Karpas-422 (cell line): ENCODE measurements at regions not wholly inside any gene's neighbourhood (a gene's known extent, or its start where the extent isn't known, plus 50 kb on each side); places are given as distances from the start of the nearest gene placed in this dataset.
A peak's percentile ranks its signal among the peaks of the same experiment; 100 is the strongest.

ENCODE experiments used
- DNase-seq: peaks from one replicate; pipeline ENCODE4 v3.0.0-alpha.2; 2015
- H2AFZ ChIP-seq: fragments of 200-600 bp; sonication (generic); 2 replicates; pipeline ENCODE4 v1.6.1; 2014; ENCODE audit warnings: antibody characterized with exemption, low read length, mixed read lengths
- H3K27ac ChIP-seq: fragments of 200-600 bp; sonication (generic); 2 replicates; pipeline ENCODE4 v1.5.1; 2014; ENCODE audit warnings: mild to moderate bottlenecking, low read length, moderate library complexity
- H3K27me3 ChIP-seq: fragments of 200-600 bp; sonication (generic); 2 replicates; pipeline ENCODE4 v1.6.1; 2014; ENCODE audit warnings: low read length, mixed read lengths
- H3K36me3 ChIP-seq: fragments of 200-600 bp; sonication (generic); 2 replicates; pipeline ENCODE4 v1.6.1; 2014; ENCODE audit warnings: low read length, mixed read lengths; ENCODE audit not compliant: insufficient read depth
- H3K4me1 ChIP-seq: fragments of 200-600 bp; sonication (generic); 2 replicates; pipeline ENCODE4 v1.6.1; 2014; ENCODE audit warnings: mild to moderate bottlenecking, low read length, mixed read lengths
- H3K4me2 ChIP-seq: fragments of 200-600 bp; sonication (generic); 2 replicates; pipeline ENCODE4 v1.6.1; 2014; ENCODE audit warnings: low read length, low read depth, mild to moderate bottlenecking; ENCODE audit not compliant: poor library complexity, severe bottlenecking
- H3K4me3 ChIP-seq: fragments of 200-600 bp; sonication (generic); 2 replicates; pipeline ENCODE4 v1.5.1; 2014; ENCODE audit warnings: mild to moderate bottlenecking, antibody characterized with exemption, low read length, mixed read lengths
- H3K79me2 ChIP-seq: fragments of 200-600 bp; sonication (generic); 2 replicates; pipeline ENCODE4 v1.6.1; 2014; ENCODE audit warnings: mild to moderate bottlenecking, low read length, mixed read lengths
- H3K9ac ChIP-seq: fragments of 200-600 bp; sonication (generic); 2 replicates; pipeline ENCODE4 v1.6.0; 2014; ENCODE audit warnings: low read length
- H3K9me2 ChIP-seq: fragments of 200-600 bp; sonication (generic), shearing (Covaris generic); replicated peaks from 2 replicates; pipeline ENCODE4 v1.6.0; 2014; ENCODE audit warnings: mild to moderate bottlenecking, low read length, moderate library complexity; ENCODE audit not compliant: insufficient read depth
- H3K9me3 ChIP-seq: fragments of 300-700, 200-600 bp; sonication (generic); 2 replicates; pipeline ENCODE4 v1.6.1; 2014; ENCODE audit warnings: low read length, mixed read lengths
- H4K20me1 ChIP-seq: fragments of 200-600 bp; sonication (generic); 2 replicates; pipeline ENCODE4 v1.6.1; 2014; ENCODE audit warnings: mild to moderate bottlenecking, antibody characterized with exemption, low read length, low read depth; ENCODE audit not compliant: insufficient read depth

- Histone ChIP-seq H3K4me3 (no peak overlapping the region), H3K36me3 (no peaks in the 10 kb centered on the region), H3K79me2 (no peaks in the 10 kb centered on the region), H3K9ac (no peak overlapping the region), H3K27ac (no peak overlapping the region), H4K20me1 (no peaks in the 10 kb centered on the region), H3K9me3 (peaks cover 2% of the 10 kb centered on the region; the same call in 1 of the 2 replicates), H3K9me2 (no peaks in the 10 kb centered on the region), H3K27me3 (no peaks in the 10 kb centered on the region), H2AFZ (no peak overlapping the region), H3K4me1 (no peaks in the 10 kb centered on the region), H3K4me2 (no peak overlapping the region)
- no peak for DNase-seq
Observed at GRCh38 chr7:136254148-136254547, 277.0 kb upstream of the MTPN start.

DNA sequence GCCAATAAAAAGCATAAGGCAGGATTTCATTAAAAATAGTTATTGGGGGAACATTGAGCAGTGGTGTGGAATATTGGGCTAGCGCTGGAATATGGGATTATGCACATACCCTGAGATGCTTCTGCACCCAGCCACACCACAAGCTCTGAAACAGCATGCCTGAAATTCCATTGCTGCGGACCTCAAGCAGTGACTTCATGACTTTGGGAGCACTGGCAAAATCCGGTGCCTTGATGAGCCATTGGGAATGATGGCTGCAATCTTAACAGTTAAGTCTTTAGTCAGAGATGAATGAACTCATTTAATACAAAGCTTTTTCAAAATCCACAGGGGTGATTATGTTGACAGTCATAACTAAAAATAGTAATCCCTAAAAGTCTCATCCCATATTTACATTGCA lies 274.7 kb upstream of the MTPN start:
- H3K4me2 ChIP-seq: no peak overlapping the region
- H3K79me2 ChIP-seq: no peaks in the 10 kb centered on the region
- H3K27me3 ChIP-seq: no peaks in the 10 kb centered on the region; the same call in 1 of the 2 replicates
- no peaks in the 10 kb centered on the region for H3K36me3 ChIP-seq
- no peak overlapping the region for H3K27ac ChIP-seq
- H3K4me3 ChIP-seq: no peak overlapping the region
- H3K9me2 ChIP-seq: no peaks in the 10 kb centered on the region
- no peak for DNase-seq
- H3K9me3 ChIP-seq: no peaks in the 10 kb centered on the region
- no peak overlapping the region for H3K9ac ChIP-seq
- H4K20me1 ChIP-seq: no peaks in the 10 kb centered on the region
- H3K4me1 ChIP-seq: no peaks in the 10 kb centered on the region
- no peak overlapping the region for H2AFZ ChIP-seq

- Histone ChIP-seq H3K4me1 (no peaks in the 10 kb centered on the region), H3K27me3 (no peaks in the 10 kb centered on the region; the same call in 1 of the 2 replicates), H3K27ac (no peak overlapping the region), H2AFZ (no peak overlapping the region), H3K4me2 (no peak overlapping the region), H3K79me2 (no peaks in the 10 kb centered on the region), H3K36me3 (no peaks in the 10 kb centered on the region), H4K20me1 (no peaks in the 10 kb centered on the region), H3K9ac (no peak overlapping the region), H3K9me2 (no peaks in the 10 kb centered on the region), H3K9me3 (no peaks in the 10 kb centered on the region), H3K4me3 (no peak overlapping the region)
- no peak for DNase-seq
Observed at GRCh38 chr7:136247211-136247610, 270.1 kb upstream of the MTPN start.

GRCh38 chr7:136245327-136246004 lies 268.3 kb upstream of the MTPN start:
- DNase-seq: no peak
- no peaks in the 10 kb centered on the region for H4K20me1 ChIP-seq
- H3K9ac ChIP-seq: no peak overlapping the region
- H3K27me3 ChIP-seq: no peaks in the 10 kb centered on the region; the same call in 1 of the 2 replicates
- H3K4me1 ChIP-seq: no peaks in the 10 kb centered on the region
- H3K9me2 ChIP-seq: no peaks in the 10 kb centered on the region
- H3K4me2 ChIP-seq: no peak overlapping the region
- no peaks in the 10 kb centered on the region for H3K9me3 ChIP-seq
- H2AFZ ChIP-seq: no peak overlapping the region
- H3K4me3 ChIP-seq: no peak overlapping the region
- H3K79me2 ChIP-seq: no peaks in the 10 kb centered on the region
- H3K27ac ChIP-seq: no peak overlapping the region
- no peaks in the 10 kb centered on the region for H3K36me3 ChIP-seq

- Histone ChIP-seq H3K9me3 (peaks cover 21% of the 10 kb centered on the region; the same call in 1 of the 2 replicates), H3K27me3 (no peaks in the 10 kb centered on the region; the same call in 1 of the 2 replicates), H3K4me1 (peaks cover 3% of the 10 kb centered on the region; the same call in 1 of the 2 replicates)
Observed at GRCh38 chr7:136234040-136234439, 256.9 kb upstream of the MTPN start.

DNA sequence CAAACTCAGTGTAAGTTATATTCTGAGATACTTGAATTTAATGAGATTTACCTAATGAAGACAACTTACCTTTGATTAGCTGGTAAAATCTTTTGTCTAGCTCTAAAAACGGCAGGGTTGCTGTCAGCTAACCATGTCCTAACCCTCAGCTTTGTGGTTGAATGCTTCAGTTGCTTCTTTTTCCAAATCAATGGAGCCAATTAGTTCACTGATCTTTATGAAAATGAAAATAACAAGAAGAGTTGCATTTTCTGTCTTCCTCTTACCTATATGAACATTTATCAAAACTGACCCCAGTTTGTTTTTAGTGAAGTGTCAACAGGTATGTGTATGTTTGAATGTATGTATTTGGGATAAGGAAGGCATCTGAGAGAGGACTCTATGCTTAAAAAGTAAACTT lies 253.1 kb upstream of the MTPN start:
- no peak overlapping the region for H3K4me2 ChIP-seq
- H3K4me1 ChIP-seq: peaks cover 3% of the 10 kb centered on the region; the same call in 1 of the 2 replicates
- no peaks in the 10 kb centered on the region; the same call in 1 of the 2 replicates for H3K27me3 ChIP-seq
- no peak overlapping the region for H3K4me3 ChIP-seq
- no peak overlapping the region for H3K27ac ChIP-seq
- H2AFZ ChIP-seq: peak overlapping the region; percentile 59; the same call in 1 of the 2 replicates
- H3K9me2 ChIP-seq: no peaks in the 10 kb centered on the region
- no peaks in the 10 kb centered on the region for H3K79me2 ChIP-seq
- no peaks in the 10 kb centered on the region for H4K20me1 ChIP-seq
- no peak overlapping the region for H3K9ac ChIP-seq
- no peak for DNase-seq
- peaks cover 18% of the 10 kb centered on the region; the same call in 1 of the 2 replicates for H3K9me3 ChIP-seq
- H3K36me3 ChIP-seq: no peaks in the 10 kb centered on the region; the same call in 1 of the 2 replicates

More at GRCh38 chr7:136234040-136234439, 256.9 kb upstream of the MTPN start:
- H3K9ac ChIP-seq: no peak overlapping the region
- H3K27ac ChIP-seq: no peak overlapping the region
- no peaks in the 10 kb centered on the region for H3K9me2 ChIP-seq
- H4K20me1 ChIP-seq: no peaks in the 10 kb centered on the region
- no peak overlapping the region for H3K4me2 ChIP-seq
- H3K4me3 ChIP-seq: no peak overlapping the region
- no peaks in the 10 kb centered on the region; the same call in 1 of the 2 replicates for H3K36me3 ChIP-seq
- no peak overlapping the region for H2AFZ ChIP-seq
- no peak for DNase-seq
- H3K79me2 ChIP-seq: no peaks in the 10 kb centered on the region

- H3K9ac ChIP-seq: no peak overlapping the region
- peaks cover 18% of the 10 kb centered on the region; the same call in 1 of the 2 replicates for H3K9me3 ChIP-seq
- no peaks in the 10 kb centered on the region for H3K79me2 ChIP-seq
- peak overlapping the region; percentile 59; the same call in 1 of the 2 replicates for H2AFZ ChIP-seq
- DNase-seq: no peak
- H4K20me1 ChIP-seq: no peaks in the 10 kb centered on the region
- no peak overlapping the region for H3K27ac ChIP-seq
- H3K27me3 ChIP-seq: no peaks in the 10 kb centered on the region; the same call in 1 of the 2 replicates
- H3K36me3 ChIP-seq: no peaks in the 10 kb centered on the region; the same call in 1 of the 2 replicates
- no peaks in the 10 kb centered on the region for H3K9me2 ChIP-seq
- H3K4me2 ChIP-seq: no peak overlapping the region
- peaks cover 3% of the 10 kb centered on the region; the same call in 1 of the 2 replicates for H3K4me1 ChIP-seq
- no peak overlapping the region for H3K4me3 ChIP-seq
Observed at GRCh38 chr7:136229790-136230189, 252.6 kb upstream of the MTPN start.

- no peak overlapping the region for H3K27ac ChIP-seq
Observed at GRCh38 chr7:136228171-136228570, 251.0 kb upstream of the MTPN start.

More at GRCh38 chr7:136228171-136228570, 251.0 kb upstream of the MTPN start:
- Histone ChIP-seq H3K36me3 (no peaks in the 10 kb centered on the region; the same call in 1 of the 2 replicates), H3K4me1 (peaks cover 3% of the 10 kb centered on the region; the same call in 1 of the 2 replicates), H3K27me3 (no peaks in the 10 kb centered on the region; the same call in 1 of the 2 replicates), H3K4me2 (no peak overlapping the region), H3K9ac (no peak overlapping the region), H4K20me1 (no peaks in the 10 kb centered on the region), H3K79me2 (no peaks in the 10 kb centered on the region), H3K9me3 (peaks cover 18% of the 10 kb centered on the region; the same call in 1 of the 2 replicates), H2AFZ (no peak overlapping the region), H3K9me2 (no peaks in the 10 kb centered on the region), H3K4me3 (no peak overlapping the region)
- no peak for DNase-seq
